Stomach (tissue), 8 donors: ENCODE measurements at regions not wholly inside any gene's neighbourhood (a gene's known extent, or its start where the extent isn't known, plus 50 kb on each side); places are given as distances from the start of the nearest gene placed in this dataset.
"Not testable (repeated sequence)": the region's sequence is repeated elsewhere in the genome, so short reads cannot be mapped to it uniquely, and the experiment has no call there.

ENCODE experiments used
- DNase-seq, 2 donors: peaks; one replicate each; pipeline versions ENCODE4 v3.0.0 to v3.0.0-alpha.2; 2013 to 2019
- H3K27ac ChIP-seq, 5 donors: fragments of 200-600 bp in 4 of 5; sonication (generic) in 4 of 5; one replicate each; pipeline ENCODE4 v1.5.1; 2013 to 2019; ENCODE audit warnings: mild to moderate bottlenecking in 1 of 5, moderate library complexity in 1 of 5
- H3K27me3 ChIP-seq, 3 donors: fragments of 200-600 bp; sonication (generic); one replicate each; pipeline ENCODE4 v1.5.1; 2017 to 2019; ENCODE audit warnings: mixed run types in 1 of 3
- H3K36me3 ChIP-seq, 4 donors: fragments of 200-600 bp; sonication (generic); 1 replicate in 3 of 4; 2 replicates in 1 of 4; pipeline ENCODE4 v1.5.1; 2016 to 2019
- H3K4me1 ChIP-seq, 4 donors: fragments of 200-600 bp; sonication (generic); one replicate each; pipeline ENCODE4 v1.5.1; 2016 to 2019
- H3K4me3 ChIP-seq, 4 donors: fragments of 200-600 bp; sonication (generic) in 3 of 4; one replicate each; pipeline ENCODE4 v1.5.1; 2016 to 2019; ENCODE audit warnings: mild to moderate bottlenecking in 1 of 4
- H3K9me3 ChIP-seq, 4 donors: fragments of 200-600 bp; sonication (generic); one replicate each; pipeline ENCODE4 v1.5.1; 2016 to 2019
- EP300 ChIP-seq: sonication (generic); formaldehyde crosslinking; IDR thresholded peaks from one replicate; pipeline ENCODE4 v1.6.1; 2017; ENCODE audit warnings: antibody characterized with exemption
- POLR2A ChIP-seq, 4 donors: fragments of 450-650 bp; IDR thresholded peaks; one replicate each; pipeline ENCODE4 v1.6.1; 2016; ENCODE audit warnings: antibody characterized with exemption in 4 of 4, control low read depth in 2 of 4, mild to moderate bottlenecking in 1 of 4, moderate library complexity in 1 of 4
- POLR2AphosphoS5 ChIP-seq, 3 donors: sonication (generic); formaldehyde crosslinking; IDR thresholded peaks; one replicate each; pipeline ENCODE4 v1.6.1; 2016; ENCODE audit warnings: antibody characterized with exemption in 3 of 3
- WGBS, 5 donors: extraction: QIAGEN DNeasy Blood & Tissue Kit in 3 of 5; methylation state at CpG; one replicate each; pipeline versions ENCODE4 v1.1.5 to v1.1.7; 2013 to 2018; 5-methylcytosine and 5-hydroxymethylcytosine counted together
- intact Hi-C: fragments of 100-400 bp; cut with DNase I; formaldehyde crosslinking; loops from one replicate; pipeline ENCODE4 v1.15.1; 2023; ENCODE audit warnings: low total_unique reads
- TF ChIP-seq, protein P1 (sequence below), 7 experiments: fragments of 450-650 bp in 4 of 7; fragments of 200-600 bp in 3 of 7; sonication (generic) in 3 of 7; IDR thresholded peaks; one replicate each; pipeline ENCODE4 v1.5.1; 2016 to 2019; ENCODE audit warnings: antibody characterized with exemption in 7 of 7, control low read depth in 2 of 7, mild to moderate bottlenecking in 1 of 7
- donor health status: healthy with polysubstance abuse.
- donor health status: Bipolar disorder and iron deficiency.
- donor health status: healthy.

DNA sequence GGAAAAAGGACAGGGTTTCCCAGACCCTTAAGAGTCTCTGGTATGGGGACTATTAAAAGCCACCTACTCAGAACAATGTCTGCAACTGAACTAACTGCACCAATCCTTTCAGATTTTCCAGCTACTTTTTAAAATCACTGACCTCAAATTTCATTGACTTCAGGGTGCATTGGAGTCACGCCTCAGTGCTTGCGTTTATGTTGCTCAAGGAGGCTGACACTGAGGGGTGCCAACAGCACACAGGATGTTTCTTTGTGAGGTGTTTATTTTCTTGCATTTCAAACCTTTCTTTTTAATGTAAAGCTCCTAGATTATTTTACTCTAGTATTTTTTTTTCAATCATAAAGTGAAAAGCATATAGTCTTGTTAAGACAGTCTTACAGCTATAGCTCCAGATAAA lies 402.0 kb upstream of the SLC35B3 start:
- DNase-seq = no peak
- no peaks in the 10 kb centered on the region for H3K27me3 ChIP-seq
- H3K4me1 ChIP-seq = no peaks in the 10 kb centered on the region
- H3K27ac ChIP-seq = no peak overlapping the region
- H3K9me3 ChIP-seq = no peaks in the 10 kb centered on the region
- H3K36me3 ChIP-seq = no peaks in the 10 kb centered on the region
- intact Hi-C loops = no loop called here
- no peak overlapping the region for H3K4me3 ChIP-seq
- TF ChIP-seq, protein P1, sequence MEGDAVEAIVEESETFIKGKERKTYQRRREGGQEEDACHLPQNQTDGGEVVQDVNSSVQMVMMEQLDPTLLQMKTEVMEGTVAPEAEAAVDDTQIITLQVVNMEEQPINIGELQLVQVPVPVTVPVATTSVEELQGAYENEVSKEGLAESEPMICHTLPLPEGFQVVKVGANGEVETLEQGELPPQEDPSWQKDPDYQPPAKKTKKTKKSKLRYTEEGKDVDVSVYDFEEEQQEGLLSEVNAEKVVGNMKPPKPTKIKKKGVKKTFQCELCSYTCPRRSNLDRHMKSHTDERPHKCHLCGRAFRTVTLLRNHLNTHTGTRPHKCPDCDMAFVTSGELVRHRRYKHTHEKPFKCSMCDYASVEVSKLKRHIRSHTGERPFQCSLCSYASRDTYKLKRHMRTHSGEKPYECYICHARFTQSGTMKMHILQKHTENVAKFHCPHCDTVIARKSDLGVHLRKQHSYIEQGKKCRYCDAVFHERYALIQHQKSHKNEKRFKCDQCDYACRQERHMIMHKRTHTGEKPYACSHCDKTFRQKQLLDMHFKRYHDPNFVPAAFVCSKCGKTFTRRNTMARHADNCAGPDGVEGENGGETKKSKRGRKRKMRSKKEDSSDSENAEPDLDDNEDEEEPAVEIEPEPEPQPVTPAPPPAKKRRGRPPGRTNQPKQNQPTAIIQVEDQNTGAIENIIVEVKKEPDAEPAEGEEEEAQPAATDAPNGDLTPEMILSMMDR (IDR thresholded peaks at IDR 0.05) = no peak
- TF ChIP-seq POLR2A (IDR thresholded peaks at IDR 0.05) = no peak
- WGBS, 5 donors = 76 to 88% (median 79%) methylated on average over 2 of the region's 2 CpGs

DNA sequence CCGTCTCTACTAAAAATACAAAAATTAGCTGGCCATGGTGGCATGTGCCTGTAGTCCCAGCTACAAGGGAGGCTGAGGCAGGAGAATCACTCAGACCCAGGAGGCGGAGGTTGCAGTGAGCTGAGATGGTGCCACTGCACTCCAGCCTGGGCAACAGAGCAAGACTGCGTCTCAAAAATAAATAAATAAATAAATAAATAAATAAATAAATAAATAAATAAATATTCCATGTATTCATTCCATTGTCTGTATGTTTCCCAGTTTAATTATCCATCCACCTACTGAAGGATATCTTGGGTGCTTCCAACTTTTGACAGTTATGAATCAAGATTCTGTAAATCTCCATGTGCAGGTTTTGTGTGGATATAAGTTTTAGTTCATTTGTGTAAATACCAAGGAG lies 397.4 kb upstream of the SLC35B3 start:
- H3K4me1 ChIP-seq, H3K36me3 ChIP-seq, H3K9me3 ChIP-seq, intact Hi-C loops, H3K27me3 ChIP-seq, DNase-seq, H3K27ac ChIP-seq, H3K4me3 ChIP-seq: not testable (repeated sequence)
- 87 to 97% (median 94%) methylated on average over 3 of the region's 3 CpGs for WGBS, 5 donors

DNA sequence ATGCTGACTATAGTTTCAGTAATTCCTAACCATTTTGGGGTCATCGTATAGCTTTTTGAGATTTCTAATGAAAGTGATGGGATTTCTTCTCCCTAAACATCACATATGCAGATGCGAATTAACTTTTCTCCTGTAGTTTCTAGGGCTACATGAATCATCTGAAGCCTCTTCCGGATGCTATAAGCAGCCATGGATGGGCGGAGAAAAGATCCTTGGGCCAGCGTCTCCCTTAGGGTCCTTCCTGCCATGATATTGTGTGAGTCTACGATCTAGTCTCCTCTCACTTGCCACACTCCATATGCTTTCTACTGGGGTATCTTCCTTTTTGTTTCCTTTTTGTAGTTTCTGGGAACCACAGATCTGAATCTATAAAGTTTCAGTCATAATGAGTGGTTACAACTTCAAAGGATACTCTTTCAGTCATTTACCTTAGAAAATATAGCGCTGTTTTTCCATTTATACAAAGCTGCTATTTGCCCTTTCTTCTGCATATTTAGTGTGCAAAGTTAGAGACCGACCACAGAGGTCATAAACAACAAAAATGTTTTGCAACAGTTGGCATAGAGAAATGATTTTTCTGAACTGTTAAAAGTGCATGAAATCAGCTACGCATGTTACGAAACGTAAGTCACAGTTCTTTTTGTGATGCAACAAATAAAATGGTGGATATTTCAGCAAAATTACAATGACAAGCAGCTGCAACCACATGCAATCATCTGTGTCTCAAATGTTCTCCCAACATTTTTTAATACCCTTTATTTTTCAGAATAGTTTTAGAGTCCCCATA lies 396.2 kb upstream of the SLC35B3 start:
- TF ChIP-seq POLR2AphosphoS5 (IDR thresholded peaks at IDR 0.05) (no peak), EP300 (no peak), POLR2A (IDR thresholded peaks at IDR 0.05) (no peak)
- TF ChIP-seq, protein P1 (IDR thresholded peaks at IDR 0.05) = no peak
- DNase-seq = no peak
- H3K9me3 ChIP-seq = no peaks in the 10 kb centered on the region
- no peak overlapping the region for H3K27ac ChIP-seq
- H3K4me3 ChIP-seq = no peak overlapping the region
- H3K4me1 ChIP-seq = peaks cover 0 to 4% (median 0%) of the 10 kb centered on the region in 4 donors
- intact Hi-C loops = no loop called here
- no peaks in the 10 kb centered on the region for H3K27me3 ChIP-seq
- 84 to 92% (median 89%) methylated on average over 11 of the region's 11 CpGs for WGBS, 5 donors
- H3K36me3 ChIP-seq = no peaks in the 10 kb centered on the region

DNA sequence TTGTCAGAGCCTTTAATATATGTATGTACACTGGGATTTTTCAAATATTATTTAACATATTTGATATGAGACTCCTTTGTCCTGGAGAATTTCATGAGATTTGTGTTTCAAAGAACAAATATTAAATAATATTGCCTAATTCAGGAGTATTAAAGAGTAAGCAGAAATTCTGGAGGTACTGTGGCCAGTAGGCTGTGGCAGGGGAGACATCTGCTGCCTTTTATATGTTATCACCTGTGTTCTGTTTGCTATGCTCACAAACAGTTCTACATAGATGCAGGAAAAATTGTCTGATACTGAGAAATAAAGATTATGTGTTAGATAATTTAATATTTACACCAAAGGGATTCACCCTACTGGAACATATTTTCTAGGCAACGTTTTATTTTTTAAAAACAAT lies 395.4 kb upstream of the SLC35B3 start:
- H3K27ac ChIP-seq = no peak overlapping the region
- H3K9me3 ChIP-seq = no peaks in the 10 kb centered on the region
- H3K36me3 ChIP-seq = no peaks in the 10 kb centered on the region
- TF ChIP-seq POLR2A (IDR thresholded peaks at IDR 0.05) = no peak
- TF ChIP-seq, protein P1 (IDR thresholded peaks at IDR 0.05) = no peak
- no peaks in the 10 kb centered on the region for H3K27me3 ChIP-seq
- WGBS, 5 donors = 38 to 49% (median 46%) methylated on average over 1 of the region's 1 CpG
- peaks cover 0 to 4% (median 0%) of the 10 kb centered on the region in 4 donors for H3K4me1 ChIP-seq
- no peak for DNase-seq
- H3K4me3 ChIP-seq = no peak overlapping the region
- intact Hi-C loops = no loop called here

GRCh38 chr6:8829796-8830195 lies 394.5 kb upstream of the SLC35B3 start:
- Histone ChIP-seq H3K27me3 (no peaks in the 10 kb centered on the region), H3K4me1 (peaks cover 0 to 4% (median 0%) of the 10 kb centered on the region in 4 donors), H3K9me3 (no peaks in the 10 kb centered on the region), H3K4me3 (no peak overlapping the region), H3K36me3 (no peaks in the 10 kb centered on the region), H3K27ac (no peak overlapping the region)
- whole genome bisulfite sequencing, 5 donors = 44 to 66% (median 53%) methylated on average over 5 of the region's 5 CpGs
- TF ChIP-seq, protein P1 (IDR thresholded peaks at IDR 0.05) = no peak
- TF ChIP-seq POLR2A (IDR thresholded peaks at IDR 0.05) (no peak), EP300 (no peak), POLR2AphosphoS5 (IDR thresholded peaks at IDR 0.05) (no peak)
- no peak for DNase-seq
- intact Hi-C loops = no loop called here
